ENCODE measurements at regions not wholly inside any gene's neighbourhood (a gene's known extent, or its start where the extent isn't known, plus 50 kb on each side); places are given as distances from the start of the nearest gene placed in this dataset.

DNA sequence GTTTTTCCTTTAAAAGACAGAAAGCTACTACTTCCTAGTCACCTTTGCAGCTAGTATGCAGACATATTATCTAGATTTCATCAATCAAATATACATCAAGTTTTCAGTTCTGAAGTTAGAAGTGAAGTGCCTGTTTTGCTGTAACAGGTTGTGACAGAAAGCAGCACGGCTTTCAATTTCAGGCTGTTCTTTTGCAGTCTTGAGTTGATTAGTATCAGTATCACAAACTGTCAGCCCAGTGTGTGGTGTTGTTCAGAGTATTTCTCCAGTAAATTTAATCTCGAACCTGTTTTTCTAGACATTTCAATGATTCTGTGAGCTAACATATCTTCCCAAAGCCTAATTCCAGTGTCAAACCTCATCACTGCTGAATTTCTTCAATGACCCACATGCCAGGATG, 1050.8 kb downstream of the DIPK2A start:
- TF ChIP-seq, protein P1, sequence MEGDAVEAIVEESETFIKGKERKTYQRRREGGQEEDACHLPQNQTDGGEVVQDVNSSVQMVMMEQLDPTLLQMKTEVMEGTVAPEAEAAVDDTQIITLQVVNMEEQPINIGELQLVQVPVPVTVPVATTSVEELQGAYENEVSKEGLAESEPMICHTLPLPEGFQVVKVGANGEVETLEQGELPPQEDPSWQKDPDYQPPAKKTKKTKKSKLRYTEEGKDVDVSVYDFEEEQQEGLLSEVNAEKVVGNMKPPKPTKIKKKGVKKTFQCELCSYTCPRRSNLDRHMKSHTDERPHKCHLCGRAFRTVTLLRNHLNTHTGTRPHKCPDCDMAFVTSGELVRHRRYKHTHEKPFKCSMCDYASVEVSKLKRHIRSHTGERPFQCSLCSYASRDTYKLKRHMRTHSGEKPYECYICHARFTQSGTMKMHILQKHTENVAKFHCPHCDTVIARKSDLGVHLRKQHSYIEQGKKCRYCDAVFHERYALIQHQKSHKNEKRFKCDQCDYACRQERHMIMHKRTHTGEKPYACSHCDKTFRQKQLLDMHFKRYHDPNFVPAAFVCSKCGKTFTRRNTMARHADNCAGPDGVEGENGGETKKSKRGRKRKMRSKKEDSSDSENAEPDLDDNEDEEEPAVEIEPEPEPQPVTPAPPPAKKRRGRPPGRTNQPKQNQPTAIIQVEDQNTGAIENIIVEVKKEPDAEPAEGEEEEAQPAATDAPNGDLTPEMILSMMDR (IDR thresholded peaks at IDR 0.05), result no peak
- TF ChIP-seq POLR2A (IDR thresholded peaks at IDR 0.05), result no peak

All from body of pancreas (tissue), 4 donors.